Activated T-cell treated with anti-CD3 and anti-CD28 coated beads, Interleukin-2, amount 50 U/mL, for 24 hours (primary cell): ENCODE measurements at regions not wholly inside any gene's neighbourhood (a gene's known extent, or its start where the extent isn't known, plus 50 kb on each side); places are given as distances from the start of the nearest gene placed in this dataset.

Experiments
- DNase-seq: peaks from one replicate; pipeline ENCODE4 v3.0.0-alpha.2; 2020
- H3K27ac Mint-ChIP-seq: 2 replicates; pipeline ENCODE4 v1.8.0; 2020; ENCODE audit warnings: mild to moderate bottlenecking, mixed read lengths
- H3K27me3 Mint-ChIP-seq: 2 replicates; pipeline ENCODE4 v1.8.0; 2020; ENCODE audit warnings: mixed read lengths
- H3K36me3 Mint-ChIP-seq: 2 replicates; pipeline ENCODE4 v1.8.0; 2020; ENCODE audit warnings: low read depth, mixed read lengths
- H3K4me1 Mint-ChIP-seq: 2 replicates; pipeline ENCODE4 v1.8.0; 2020; ENCODE audit warnings: low read depth, mixed read lengths
- H3K4me3 Mint-ChIP-seq: 2 replicates; pipeline ENCODE4 v1.8.0; 2020; ENCODE audit warnings: mild to moderate bottlenecking, moderate library complexity, mixed read lengths
- H3K9me3 Mint-ChIP-seq: 2 replicates; pipeline ENCODE4 v1.8.0; 2020; ENCODE audit warnings: mixed read lengths

DNA sequence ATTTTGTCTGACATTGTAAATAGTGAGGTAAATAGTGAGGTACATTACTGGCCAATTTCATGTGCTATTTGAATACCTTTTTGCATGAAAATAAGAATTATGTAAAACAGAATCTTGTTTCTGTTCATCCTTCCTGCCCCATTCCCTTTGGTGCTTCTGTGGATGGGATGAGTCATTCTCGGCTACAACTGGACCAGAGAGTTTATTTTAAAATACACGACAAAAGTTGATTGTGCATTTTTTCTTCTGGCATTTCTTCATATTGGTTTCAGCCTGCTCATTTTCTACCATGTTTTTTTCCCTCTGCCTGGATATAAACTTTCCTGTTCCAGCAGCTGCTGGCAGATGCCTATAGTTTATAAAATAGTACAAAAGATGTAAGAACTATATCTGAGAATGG lies 107.5 kb downstream of the CYSLTR2 start:
- Mint-ChIP-seq H3K27ac (no peak overlapping the region), H3K9me3 (peaks cover 28% of the 10 kb centered on the region), H3K4me3 (no peak overlapping the region), H3K36me3 (no peaks in the 10 kb centered on the region), H3K4me1 (no peaks in the 10 kb centered on the region), H3K27me3 (peaks cover 13% of the 10 kb centered on the region)
- DNase-seq: no peak

DNA sequence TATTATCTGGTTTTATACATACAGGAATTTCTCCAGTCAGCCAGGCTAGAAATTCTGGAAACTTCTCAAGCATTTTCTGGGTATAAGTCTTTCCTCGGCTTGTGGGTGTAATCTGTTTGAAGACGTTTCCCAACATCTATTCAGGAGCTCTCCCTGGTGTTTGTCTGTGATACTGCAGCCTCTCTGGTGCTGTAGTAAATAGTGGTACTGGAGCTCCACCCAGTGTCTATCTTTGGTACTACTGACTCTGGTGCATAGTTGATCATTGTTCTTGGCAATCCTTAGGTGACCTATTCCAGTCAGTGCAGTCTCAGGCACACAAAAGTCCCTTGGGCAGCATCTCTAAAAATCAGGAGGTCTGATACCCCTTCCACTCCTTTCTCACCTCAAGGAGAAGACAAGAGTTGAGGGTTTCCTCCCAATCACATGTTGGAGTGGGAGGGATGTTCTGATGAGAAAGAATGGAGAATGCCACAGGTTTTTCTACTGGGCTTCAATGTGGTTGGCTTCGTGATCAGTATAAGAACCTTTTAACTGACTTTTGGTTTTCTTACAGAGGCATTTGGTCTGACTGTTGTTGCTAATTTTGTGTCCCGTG lies 115.5 kb downstream of the CYSLTR2 start:
- Mint-ChIP-seq H3K36me3 (no peaks in the 10 kb centered on the region), H3K27me3 (peaks cover 23% of the 10 kb centered on the region), H3K4me3 (no peak overlapping the region), H3K4me1 (peaks cover 24% of the 10 kb centered on the region), H3K9me3 (peaks cover 20% of the 10 kb centered on the region), H3K27ac (no peak overlapping the region)
- DNase-seq: peak; percentile 71

DNA sequence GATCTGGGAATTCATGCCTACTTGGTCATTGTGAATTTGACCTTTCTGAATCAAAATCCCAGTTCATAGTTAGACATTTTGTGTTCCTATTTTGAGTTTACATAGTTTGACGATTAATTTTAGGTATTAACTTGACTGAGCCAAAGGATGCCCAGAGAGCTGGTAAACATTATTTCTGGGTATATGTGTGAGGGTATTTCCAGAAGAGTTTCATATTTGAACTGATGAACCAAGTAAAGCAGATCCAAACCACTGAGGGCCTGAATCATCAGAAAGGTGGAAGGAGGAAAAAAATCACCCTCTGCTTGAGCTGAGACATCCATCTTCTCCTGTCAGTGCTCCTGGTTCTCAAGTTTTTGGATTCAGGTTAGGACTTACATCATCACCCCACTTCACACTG lies 116.6 kb downstream of the CYSLTR2 start:
- DNase-seq: no peak
- H3K36me3 Mint-ChIP-seq: no peaks in the 10 kb centered on the region
- peaks cover 25% of the 10 kb centered on the region for H3K4me1 Mint-ChIP-seq
- H3K27me3 Mint-ChIP-seq: peaks cover 32% of the 10 kb centered on the region
- H3K27ac Mint-ChIP-seq: peak overlapping the region; percentile 23
- H3K4me3 Mint-ChIP-seq: no peak overlapping the region
- H3K9me3 Mint-ChIP-seq: peaks cover 11% of the 10 kb centered on the region

DNA sequence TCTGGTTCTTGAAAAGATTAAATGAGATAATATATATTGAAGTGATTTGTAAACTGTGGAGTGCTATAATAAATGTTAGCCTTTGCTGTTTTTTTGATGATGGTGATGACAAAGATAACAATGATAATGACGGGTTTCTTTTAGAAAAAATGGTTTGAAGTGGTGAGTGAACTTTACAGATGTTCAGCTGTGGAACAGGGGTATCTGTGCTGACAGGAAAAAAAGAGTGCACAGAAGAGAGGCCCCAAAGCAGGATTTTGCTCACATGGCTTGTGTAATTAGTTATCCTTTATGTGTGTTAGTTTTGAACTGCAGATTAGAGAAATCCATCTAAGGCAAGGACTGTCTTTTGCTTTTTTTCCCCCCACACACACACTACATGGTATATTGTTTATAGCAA lies 119.2 kb downstream of the CYSLTR2 start:
- no peak for DNase-seq
- Mint-ChIP-seq H3K9me3 (peaks cover 4% of the 10 kb centered on the region), H3K27me3 (peaks cover 42% of the 10 kb centered on the region), H3K27ac (no peak overlapping the region), H3K4me3 (no peak overlapping the region), H3K36me3 (no peaks in the 10 kb centered on the region), H3K4me1 (peaks cover 27% of the 10 kb centered on the region)

DNA sequence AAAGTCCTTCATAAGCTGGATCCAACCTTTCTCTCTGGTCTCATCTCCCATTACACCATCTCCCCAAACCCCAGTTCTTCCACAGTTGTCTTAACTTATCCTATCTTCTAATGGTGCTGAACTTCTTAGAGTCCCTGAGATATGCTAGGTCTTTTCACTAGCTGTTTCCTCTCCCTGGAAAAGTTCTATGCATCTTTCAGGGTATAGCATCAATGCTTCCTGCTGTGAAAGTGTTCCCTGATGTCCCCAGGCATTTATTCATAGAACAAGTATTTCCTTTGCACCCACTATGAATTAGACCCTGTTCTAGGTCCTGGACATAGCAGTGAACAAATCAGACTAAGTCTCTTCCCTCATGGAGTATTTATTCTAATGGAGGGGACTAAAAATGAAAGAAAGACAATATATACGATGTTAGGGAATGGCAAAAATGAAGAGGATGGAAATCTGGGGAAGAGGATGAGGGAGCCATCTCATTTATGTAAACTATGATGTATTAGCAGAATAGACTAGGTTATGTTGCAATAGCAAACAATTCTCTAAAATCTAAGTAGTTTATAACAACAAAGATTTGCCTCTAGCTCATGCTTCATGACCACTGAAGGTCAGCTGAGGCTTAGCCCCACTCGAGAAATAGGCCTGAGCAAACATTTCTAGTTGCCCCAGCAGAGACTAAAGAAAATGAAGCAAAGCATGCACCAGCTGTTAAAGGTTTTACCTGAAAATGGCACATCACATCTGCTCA lies 120.0 kb downstream of the CYSLTR2 start:
- Mint-ChIP-seq H3K4me3 (no peak overlapping the region), H3K27ac (no peak overlapping the region), H3K36me3 (no peaks in the 10 kb centered on the region), H3K27me3 (peaks cover 37% of the 10 kb centered on the region), H3K9me3 (peaks cover 2% of the 10 kb centered on the region), H3K4me1 (peaks cover 27% of the 10 kb centered on the region)
- no peak for DNase-seq

DNA sequence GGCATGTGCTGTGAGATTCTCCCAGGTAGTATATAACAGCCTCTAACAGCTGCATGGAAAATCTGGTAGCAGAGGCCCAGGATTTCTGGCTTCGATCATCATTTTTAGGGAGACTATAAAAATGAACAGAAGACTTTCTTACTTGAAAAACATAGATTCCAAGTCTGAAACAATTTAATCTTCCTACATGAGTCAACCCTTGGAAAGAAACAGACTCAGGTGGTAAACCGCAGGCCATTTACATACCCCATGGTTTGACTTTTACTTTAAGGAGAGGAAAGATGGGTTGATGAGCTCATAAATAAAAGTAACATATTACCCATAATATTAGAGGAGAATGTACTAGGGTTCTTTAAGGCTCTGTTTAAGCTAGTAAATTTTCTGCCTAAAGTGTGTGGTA lies 121.6 kb downstream of the CYSLTR2 start:
- no peaks in the 10 kb centered on the region for H3K36me3 Mint-ChIP-seq
- peaks cover 10% of the 10 kb centered on the region for H3K9me3 Mint-ChIP-seq
- peaks cover 33% of the 10 kb centered on the region for H3K27me3 Mint-ChIP-seq
- H3K4me1 Mint-ChIP-seq: peaks cover 11% of the 10 kb centered on the region
- H3K27ac Mint-ChIP-seq: no peak overlapping the region
- DNase-seq: no peak
- H3K4me3 Mint-ChIP-seq: no peak overlapping the region

- DNase-seq: no peak
- H3K4me1 Mint-ChIP-seq: peaks cover 7% of the 10 kb centered on the region
- no peaks in the 10 kb centered on the region for H3K36me3 Mint-ChIP-seq
- H3K27ac Mint-ChIP-seq: no peak overlapping the region
- H3K27me3 Mint-ChIP-seq: peaks cover 33% of the 10 kb centered on the region
- H3K4me3 Mint-ChIP-seq: no peak overlapping the region
- H3K9me3 Mint-ChIP-seq: peaks cover 13% of the 10 kb centered on the region
Observed at GRCh38 chr13:48775804-48776203, 122.1 kb downstream of the CYSLTR2 start.

DNA sequence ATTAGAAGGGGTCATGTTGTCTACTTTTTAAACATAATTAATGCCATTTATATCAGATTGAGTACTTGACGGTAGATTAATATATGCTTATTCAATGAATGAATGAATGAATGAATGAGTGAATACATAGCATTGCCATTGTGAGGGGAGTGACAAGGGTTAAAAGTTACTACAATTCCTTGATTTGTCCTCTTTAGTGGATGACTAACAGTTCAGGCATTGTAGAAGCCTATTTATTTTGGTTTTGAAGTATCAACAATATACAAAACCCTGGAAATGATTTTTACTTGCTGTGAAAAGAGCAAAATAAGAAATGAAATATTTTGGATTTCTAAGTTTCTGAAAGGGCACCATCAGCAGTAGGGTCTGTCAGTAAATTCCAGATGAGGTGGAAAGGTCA lies 122.7 kb downstream of the CYSLTR2 start:
- no peaks in the 10 kb centered on the region for H3K36me3 Mint-ChIP-seq
- H3K4me1 Mint-ChIP-seq: peaks cover 7% of the 10 kb centered on the region
- peaks cover 15% of the 10 kb centered on the region for H3K9me3 Mint-ChIP-seq
- H3K27me3 Mint-ChIP-seq: peaks cover 33% of the 10 kb centered on the region
- DNase-seq: no peak
- H3K27ac Mint-ChIP-seq: no peak overlapping the region
- H3K4me3 Mint-ChIP-seq: no peak overlapping the region

- Mint-ChIP-seq H3K27ac (no peak overlapping the region), H3K4me1 (peaks cover 3% of the 10 kb centered on the region), H3K9me3 (peaks cover 18% of the 10 kb centered on the region), H3K36me3 (no peaks in the 10 kb centered on the region), H3K4me3 (no peak overlapping the region), H3K27me3 (peaks cover 30% of the 10 kb centered on the region)
- no peak for DNase-seq
Observed at GRCh38 chr13:48778610-48779009, 124.9 kb downstream of the CYSLTR2 start.

- Mint-ChIP-seq H3K27me3 (peaks cover 19% of the 10 kb centered on the region), H3K36me3 (no peaks in the 10 kb centered on the region), H3K9me3 (peaks cover 18% of the 10 kb centered on the region), H3K4me3 (no peak overlapping the region), H3K27ac (no peak overlapping the region), H3K4me1 (no peaks in the 10 kb centered on the region)
- DNase-seq: no peak
Observed at GRCh38 chr13:48780713-48781341, 127.1 kb downstream of the CYSLTR2 start.

- Mint-ChIP-seq H3K9me3 (peaks cover 18% of the 10 kb centered on the region), H3K27me3 (peaks cover 10% of the 10 kb centered on the region), H3K4me1 (no peaks in the 10 kb centered on the region), H3K4me3 (no peak overlapping the region), H3K36me3 (no peaks in the 10 kb centered on the region), H3K27ac (no peak overlapping the region)
- DNase-seq: no peak
Observed at GRCh38 chr13:48782429-48782840, 128.7 kb downstream of the CYSLTR2 start.

GRCh38 chr13:48783181-48783630 lies 129.5 kb downstream of the CYSLTR2 start:
- H3K9me3 Mint-ChIP-seq: peaks cover 16% of the 10 kb centered on the region
- H3K27ac Mint-ChIP-seq: no peak overlapping the region
- no peaks in the 10 kb centered on the region for H3K36me3 Mint-ChIP-seq
- H3K27me3 Mint-ChIP-seq: peaks cover 6% of the 10 kb centered on the region
- DNase-seq: no peak
- H3K4me3 Mint-ChIP-seq: no peak overlapping the region
- no peaks in the 10 kb centered on the region for H3K4me1 Mint-ChIP-seq

GRCh38 chr13:48783695-48784230 lies 130.0 kb downstream of the CYSLTR2 start:
- Mint-ChIP-seq H3K27ac (no peak overlapping the region), H3K4me1 (no peaks in the 10 kb centered on the region), H3K36me3 (no peaks in the 10 kb centered on the region), H3K9me3 (peaks cover 16% of the 10 kb centered on the region), H3K4me3 (no peak overlapping the region), H3K27me3 (peaks cover 5% of the 10 kb centered on the region)
- no peak for DNase-seq

GRCh38 chr13:48784916-48785548 lies 131.3 kb downstream of the CYSLTR2 start:
- H3K36me3 Mint-ChIP-seq: no peaks in the 10 kb centered on the region
- H3K9me3 Mint-ChIP-seq: peaks cover 11% of the 10 kb centered on the region
- peaks cover 5% of the 10 kb centered on the region for H3K27me3 Mint-ChIP-seq
- no peak for DNase-seq
- no peak overlapping the region for H3K27ac Mint-ChIP-seq
- no peaks in the 10 kb centered on the region for H3K4me1 Mint-ChIP-seq
- H3K4me3 Mint-ChIP-seq: no peak overlapping the region
